ENCODE measurements at regions not wholly inside any gene's neighbourhood (a gene's known extent, or its start where the extent isn't known, plus 50 kb on each side); places are given as distances from the start of the nearest gene placed in this dataset.
"Not testable (repeated sequence)": the region's sequence is repeated elsewhere in the genome, so short reads cannot be mapped to it uniquely, and the experiment has no call there.

DNA sequence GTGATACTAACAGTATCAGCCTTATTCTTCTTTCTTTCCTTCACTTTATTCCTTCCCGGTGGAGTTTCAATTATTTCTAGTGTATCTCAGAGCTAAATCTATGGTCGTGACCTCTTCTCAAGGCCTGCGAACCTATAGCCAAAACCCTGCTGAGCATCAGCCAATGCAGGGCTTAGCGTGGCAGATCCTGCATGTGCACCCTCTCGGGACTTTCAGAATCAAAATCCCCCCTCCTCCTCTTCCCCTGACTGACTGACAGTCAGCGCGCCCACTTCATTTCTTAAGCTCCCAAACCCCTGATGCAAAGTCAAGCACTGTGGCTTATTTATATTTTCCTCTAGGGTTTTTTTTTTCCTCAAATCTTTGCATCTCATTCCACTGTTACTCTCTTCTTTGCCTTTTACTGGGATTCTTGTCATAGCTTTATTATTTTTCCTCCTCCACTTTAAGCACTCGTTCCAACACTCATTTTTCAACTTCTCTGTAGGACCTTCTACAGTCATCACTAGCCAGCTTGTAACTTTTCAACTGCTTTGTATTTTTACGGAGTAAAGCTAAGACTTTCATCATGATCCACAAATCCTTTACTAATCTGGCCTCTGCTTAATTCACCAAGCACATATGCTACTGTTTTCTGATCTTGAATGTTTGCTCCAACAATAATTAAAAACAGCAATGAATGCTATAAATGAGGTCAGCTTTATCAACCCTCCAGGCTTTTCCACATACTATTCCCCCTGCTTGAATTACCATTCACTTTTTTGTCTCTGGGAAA lies 896.5 kb upstream of the PIK3C3 start:
- H3K27me3 ChIP-seq = no peaks in the 10 kb centered on the region
- no peak for DNase-seq
- no peaks in the 10 kb centered on the region for H3K36me3 ChIP-seq
- H3K27ac ChIP-seq = no peak overlapping the region
- no peak for TF ChIP-seq EP300 (IDR thresholded peaks at IDR 0.05)
- TF ChIP-seq, protein P1, sequence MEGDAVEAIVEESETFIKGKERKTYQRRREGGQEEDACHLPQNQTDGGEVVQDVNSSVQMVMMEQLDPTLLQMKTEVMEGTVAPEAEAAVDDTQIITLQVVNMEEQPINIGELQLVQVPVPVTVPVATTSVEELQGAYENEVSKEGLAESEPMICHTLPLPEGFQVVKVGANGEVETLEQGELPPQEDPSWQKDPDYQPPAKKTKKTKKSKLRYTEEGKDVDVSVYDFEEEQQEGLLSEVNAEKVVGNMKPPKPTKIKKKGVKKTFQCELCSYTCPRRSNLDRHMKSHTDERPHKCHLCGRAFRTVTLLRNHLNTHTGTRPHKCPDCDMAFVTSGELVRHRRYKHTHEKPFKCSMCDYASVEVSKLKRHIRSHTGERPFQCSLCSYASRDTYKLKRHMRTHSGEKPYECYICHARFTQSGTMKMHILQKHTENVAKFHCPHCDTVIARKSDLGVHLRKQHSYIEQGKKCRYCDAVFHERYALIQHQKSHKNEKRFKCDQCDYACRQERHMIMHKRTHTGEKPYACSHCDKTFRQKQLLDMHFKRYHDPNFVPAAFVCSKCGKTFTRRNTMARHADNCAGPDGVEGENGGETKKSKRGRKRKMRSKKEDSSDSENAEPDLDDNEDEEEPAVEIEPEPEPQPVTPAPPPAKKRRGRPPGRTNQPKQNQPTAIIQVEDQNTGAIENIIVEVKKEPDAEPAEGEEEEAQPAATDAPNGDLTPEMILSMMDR (IDR thresholded peaks at IDR 0.05) = no peak
- no peak for TF ChIP-seq POLR2A (IDR thresholded peaks at IDR 0.05)
- intact Hi-C loops (cut with DNase I) = no loop called here
- no peaks in the 10 kb centered on the region for H3K9me3 ChIP-seq
- H3K4me3 ChIP-seq = no peak overlapping the region
- no peaks in the 10 kb centered on the region for H3K4me1 ChIP-seq (ENCODE audit: insufficient read depth)
- WGBS, 3 donors = 65 to 75% (median 68%) methylated on average over 9 of the region's 9 CpGs

DNA sequence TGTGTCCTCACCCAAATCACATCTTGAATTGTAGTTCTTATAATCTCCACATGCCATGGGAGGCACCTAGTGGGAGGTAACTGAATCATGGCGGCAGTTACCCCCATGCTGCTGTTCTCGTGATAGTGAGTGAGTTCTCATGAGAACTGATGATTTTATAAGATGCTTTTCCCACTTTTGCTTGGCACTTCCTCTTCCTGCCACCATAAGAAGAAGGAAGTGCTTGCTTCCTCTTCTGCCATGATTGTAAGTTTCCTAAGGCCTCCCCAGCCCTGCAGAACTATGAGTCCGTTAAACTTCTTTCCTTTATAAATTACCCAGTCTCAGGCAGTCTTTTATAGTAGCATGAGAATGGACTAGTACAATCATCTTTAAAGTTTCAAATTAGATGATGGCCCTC lies 902.4 kb upstream of the PIK3C3 start:
- H3K9me3 ChIP-seq = no peaks in the 10 kb centered on the region
- no peak overlapping the region for H3K27ac ChIP-seq
- DNase-seq = no peak
- 88 to 97% (median 94%) methylated on average over 3 of the region's 3 CpGs for WGBS, 3 donors
- intact Hi-C loops (cut with DNase I) = no loop called here
- H3K4me3 ChIP-seq = no peak overlapping the region
- no peaks in the 10 kb centered on the region for H3K27me3 ChIP-seq
- no peaks in the 10 kb centered on the region for H3K36me3 ChIP-seq
- H3K4me1 ChIP-seq (ENCODE audit: insufficient read depth) = no peaks in the 10 kb centered on the region
- no peak for TF ChIP-seq EP300 (IDR thresholded peaks at IDR 0.05)
- TF ChIP-seq, protein P1 (IDR thresholded peaks at IDR 0.05) = no peak

- H3K9me3 ChIP-seq; H3K4me1 ChIP-seq (ENCODE audit: insufficient read depth); H3K27ac ChIP-seq; intact Hi-C loops (cut with DNase I); DNase-seq; H3K36me3 ChIP-seq; H3K4me3 ChIP-seq; H3K27me3 ChIP-seq: not testable (repeated sequence)
- 91 to 95% (median 91%) methylated on average over 16 of the region's 16 CpGs for WGBS, 3 donors
Measured at GRCh38 chr18:41046250-41046649, 908.8 kb upstream of the PIK3C3 start.

- no peaks in the 10 kb centered on the region for H3K9me3 ChIP-seq
- H3K27ac ChIP-seq = no peak overlapping the region
- H3K27me3 ChIP-seq = no peaks in the 10 kb centered on the region
- no peak for TF ChIP-seq POLR2A (IDR thresholded peaks at IDR 0.05)
- no peak for TF ChIP-seq EP300 (IDR thresholded peaks at IDR 0.05)
- TF ChIP-seq, protein P1 (IDR thresholded peaks at IDR 0.05) = no peak
- no peak overlapping the region for H3K4me3 ChIP-seq
- WGBS, 3 donors = 79 to 88% (median 81%) methylated on average over 4 of the region's 4 CpGs
- H3K36me3 ChIP-seq = no peaks in the 10 kb centered on the region
- DNase-seq = no peak
- H3K4me1 ChIP-seq (ENCODE audit: insufficient read depth) = no peaks in the 10 kb centered on the region
- intact Hi-C loops (cut with DNase I) = no loop called here
Measured at GRCh38 chr18:41043876-41044275, 911.2 kb upstream of the PIK3C3 start.

DNA sequence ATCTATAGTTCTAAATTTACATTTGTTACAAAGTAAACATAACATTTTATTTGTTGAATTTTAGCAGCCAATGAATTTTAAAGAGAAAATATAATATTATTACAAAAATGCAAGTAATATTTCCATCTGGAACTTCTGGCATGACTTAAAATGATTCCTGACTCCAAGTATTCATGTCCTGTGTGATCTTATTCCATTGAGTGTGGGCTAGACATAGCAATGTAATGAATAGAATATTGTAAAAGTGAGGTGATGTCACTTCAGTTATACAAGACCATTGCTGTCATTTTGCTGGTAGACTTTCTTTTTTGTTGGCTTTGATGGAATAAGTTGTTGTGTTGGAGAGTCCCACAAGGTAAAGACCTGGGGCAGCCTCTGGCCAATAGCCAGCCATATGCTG lies 912.2 kb upstream of the PIK3C3 start:
- Histone ChIP-seq H3K27me3 (no peaks in the 10 kb centered on the region), H3K36me3 (no peaks in the 10 kb centered on the region), H3K4me3 (no peak overlapping the region), H3K9me3 (no peaks in the 10 kb centered on the region), H3K4me1 (ENCODE audit: insufficient read depth) (no peaks in the 10 kb centered on the region), H3K27ac (no peak overlapping the region)
- TF ChIP-seq POLR2A (IDR thresholded peaks at IDR 0.05) (no peak), EP300 (IDR thresholded peaks at IDR 0.05) (no peak)
- TF ChIP-seq, protein P1 (IDR thresholded peaks at IDR 0.05) = no peak
- intact Hi-C loops (cut with DNase I) = no loop called here
- DNase-seq = no peak

Measured in ovary (tissue), 7 donors.